DND-41 (cell line): ENCODE measurements at regions not wholly inside any gene's neighbourhood (a gene's known extent, or its start where the extent isn't known, plus 50 kb on each side); places are given as distances from the start of the nearest gene placed in this dataset.
"Not testable (repeated sequence)": the region's sequence is repeated elsewhere in the genome, so short reads cannot be mapped to it uniquely, and the experiment has no call there.

Experiments
- ATAC-seq: fragments of 200-7000 bp; cut with Tn5 transposase; 3 replicates; pipeline ENCODE4 v1.9.1; 2021; ENCODE audit warnings: low read depth; ENCODE audit not compliant: insufficient read depth
- DNase-seq: peaks from one replicate; pipeline ENCODE4 v3.0.0-alpha.2; 2020
- H2AFZ ChIP-seq: 2 replicates; pipeline ENCODE4 v1.6.0; 2012; ENCODE audit warnings: low read depth, low read length
- H3K27ac ChIP-seq: 2 replicates; pipeline ENCODE4 v1.5.1; 2012; ENCODE audit warnings: low read length, inconsistent platforms
- H3K27me3 ChIP-seq: fragments of 200-600 bp; sonication (generic); 2 replicates; pipeline ENCODE4 v1.6.0; 2012; ENCODE audit warnings: low read length, mild to moderate bottlenecking, inconsistent platforms; ENCODE audit not compliant: insufficient read depth, poor library complexity
- H3K36me3 ChIP-seq: 2 replicates; pipeline ENCODE4 v1.5.1; 2012; ENCODE audit warnings: low read length, inconsistent platforms; ENCODE audit not compliant: insufficient read depth
- H3K4me1 ChIP-seq: 2 replicates; pipeline ENCODE4 v1.5.1; 2012; ENCODE audit warnings: mild to moderate bottlenecking, low read length; ENCODE audit not compliant: insufficient read depth
- H3K4me2 ChIP-seq: 2 replicates; pipeline ENCODE4 v1.6.0; 2012; ENCODE audit warnings: mild to moderate bottlenecking, moderate library complexity, low read length, inconsistent platforms; ENCODE audit not compliant: insufficient read depth
- H3K4me3 ChIP-seq, 2 experiments: fragments of 200-600 bp in 1 of 2; shearing (Covaris generic) in 1 of 2; 2 replicates each; pipeline ENCODE4 v1.5.1; 2012 to 2016; ENCODE audit warnings: inconsistent platforms in 2 of 2, low read length in 2 of 2, mild to moderate bottlenecking in 2 of 2, low read depth in 1 of 2, moderate library complexity in 1 of 2
- H3K79me2 ChIP-seq: 2 replicates; pipeline ENCODE4 v1.6.0; 2012; ENCODE audit warnings: low read length, inconsistent platforms; ENCODE audit not compliant: insufficient read depth
- H3K9ac ChIP-seq: 2 replicates; pipeline ENCODE4 v1.6.0; 2012; ENCODE audit warnings: low read depth, mild to moderate bottlenecking, inconsistent platforms, low read length, moderate library complexity
- H3K9me3 ChIP-seq: 2 replicates; pipeline ENCODE4 v1.5.1; 2012; ENCODE audit warnings: low read length, moderate library complexity, mild to moderate bottlenecking, inconsistent platforms; ENCODE audit not compliant: insufficient read depth, severe bottlenecking
- H4K20me1 ChIP-seq: 2 replicates; pipeline ENCODE4 v1.6.0; 2012; ENCODE audit warnings: low read length; ENCODE audit not compliant: insufficient read depth
- EZH2 ChIP-seq: IDR thresholded peaks from 3 replicates; pipeline ENCODE4 v1.6.1; 2012; ENCODE audit warnings: borderline replicate concordance, low read depth, mild to moderate bottlenecking, moderate library complexity, low read length, inconsistent platforms; ENCODE audit not compliant: severe bottlenecking
- TF ChIP-seq, protein P1 (sequence below): IDR thresholded peaks from 2 replicates; pipeline ENCODE4 v1.5.1; 2012; ENCODE audit warnings: borderline replicate concordance, low read length, moderate library complexity, mild to moderate bottlenecking; ENCODE audit not compliant: poor library complexity, severe bottlenecking; ENCODE audit errors: extremely low read depth

- DNase-seq, result no peak
Measured at GRCh38 chr10:35963685-35964084, 321.6 kb upstream of the FZD8 start.

DNA sequence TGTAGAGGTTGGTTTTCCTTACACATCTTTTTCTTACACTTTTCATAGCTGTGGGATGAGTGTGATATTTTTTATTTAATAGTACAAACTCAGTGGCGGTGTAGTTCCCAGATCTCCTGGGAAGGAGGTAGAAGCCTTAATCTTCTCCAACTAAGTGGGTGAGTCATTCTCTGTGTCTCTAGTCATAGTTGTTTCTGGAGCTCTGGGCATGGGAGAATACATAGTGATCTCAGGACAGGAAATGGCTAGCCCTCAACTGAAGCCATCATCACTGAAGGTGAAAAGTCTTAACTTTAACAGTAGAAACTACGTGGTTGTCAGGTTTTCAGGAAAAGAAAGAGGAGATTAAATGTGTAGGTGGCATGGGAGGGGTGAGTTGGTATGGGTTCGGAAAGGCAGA is 319.4 kb upstream of the FZD8 start:
- no peak for TF ChIP-seq EZH2
- TF ChIP-seq, protein P1, sequence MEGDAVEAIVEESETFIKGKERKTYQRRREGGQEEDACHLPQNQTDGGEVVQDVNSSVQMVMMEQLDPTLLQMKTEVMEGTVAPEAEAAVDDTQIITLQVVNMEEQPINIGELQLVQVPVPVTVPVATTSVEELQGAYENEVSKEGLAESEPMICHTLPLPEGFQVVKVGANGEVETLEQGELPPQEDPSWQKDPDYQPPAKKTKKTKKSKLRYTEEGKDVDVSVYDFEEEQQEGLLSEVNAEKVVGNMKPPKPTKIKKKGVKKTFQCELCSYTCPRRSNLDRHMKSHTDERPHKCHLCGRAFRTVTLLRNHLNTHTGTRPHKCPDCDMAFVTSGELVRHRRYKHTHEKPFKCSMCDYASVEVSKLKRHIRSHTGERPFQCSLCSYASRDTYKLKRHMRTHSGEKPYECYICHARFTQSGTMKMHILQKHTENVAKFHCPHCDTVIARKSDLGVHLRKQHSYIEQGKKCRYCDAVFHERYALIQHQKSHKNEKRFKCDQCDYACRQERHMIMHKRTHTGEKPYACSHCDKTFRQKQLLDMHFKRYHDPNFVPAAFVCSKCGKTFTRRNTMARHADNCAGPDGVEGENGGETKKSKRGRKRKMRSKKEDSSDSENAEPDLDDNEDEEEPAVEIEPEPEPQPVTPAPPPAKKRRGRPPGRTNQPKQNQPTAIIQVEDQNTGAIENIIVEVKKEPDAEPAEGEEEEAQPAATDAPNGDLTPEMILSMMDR, result no peak
- H3K9ac ChIP-seq, result no peak overlapping the region
- H3K4me1 ChIP-seq, result no peaks in the 10 kb centered on the region
- ATAC-seq (no peak), DNase-seq (no peak)
- no peaks in the 10 kb centered on the region for H3K36me3 ChIP-seq
- no peak overlapping the region for H3K4me3 ChIP-seq
- H3K79me2 ChIP-seq, result no peaks in the 10 kb centered on the region
- no peak overlapping the region for H2AFZ ChIP-seq
- H3K4me2 ChIP-seq, result no peak overlapping the region
- H3K27me3 ChIP-seq, result no peaks in the 10 kb centered on the region
- H3K9me3 ChIP-seq, result no peaks in the 10 kb centered on the region
- H4K20me1 ChIP-seq, result no peaks in the 10 kb centered on the region
- no peak overlapping the region for H3K27ac ChIP-seq

More at GRCh38 chr10:35963685-35964084, 321.6 kb upstream of the FZD8 start:
- Histone ChIP-seq H3K9ac (no peak overlapping the region), H3K9me3 (no peaks in the 10 kb centered on the region), H3K36me3 (no peaks in the 10 kb centered on the region), H3K4me3 (no peak overlapping the region), H4K20me1 (no peaks in the 10 kb centered on the region), H3K4me1 (no peaks in the 10 kb centered on the region), H3K27me3 (no peaks in the 10 kb centered on the region), H3K79me2 (no peaks in the 10 kb centered on the region), H3K27ac (no peak overlapping the region), H3K4me2 (no peak overlapping the region), H2AFZ (no peak overlapping the region)
- TF ChIP-seq EZH2, result no peak
- TF ChIP-seq, protein P1, result no peak
- no peak for ATAC-seq

DNA sequence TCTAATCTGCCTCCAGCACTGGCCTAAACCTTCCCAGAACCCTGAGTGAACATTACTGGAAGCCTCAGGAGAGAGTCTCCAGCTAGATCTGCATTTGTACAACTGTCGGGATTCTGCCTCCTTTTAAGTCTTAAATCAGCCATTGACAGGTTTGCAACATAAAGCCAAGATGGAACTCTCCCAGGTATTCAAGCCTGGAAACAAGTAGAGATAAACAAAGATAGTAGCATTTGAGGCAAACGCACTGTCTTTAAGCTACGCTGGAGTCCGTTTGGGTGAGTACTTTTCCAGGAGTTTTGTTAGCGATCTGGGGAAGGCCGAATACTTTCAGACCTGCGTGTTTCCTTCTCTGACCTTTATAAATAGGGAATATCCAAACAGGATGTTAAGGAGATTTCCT is 317.2 kb upstream of the FZD8 start:
- DNase-seq, result no peak
- no peaks in the 10 kb centered on the region for H3K4me1 ChIP-seq
- no peak overlapping the region for H3K9ac ChIP-seq
- TF ChIP-seq, protein P1, result no peak
- TF ChIP-seq EZH2, result no peak
- H3K27ac ChIP-seq, result no peak overlapping the region
- no peaks in the 10 kb centered on the region for H3K9me3 ChIP-seq
- ATAC-seq, result no peak
- no peaks in the 10 kb centered on the region for H4K20me1 ChIP-seq
- no peaks in the 10 kb centered on the region for H3K27me3 ChIP-seq
- no peak overlapping the region for H3K4me3 ChIP-seq
- H3K36me3 ChIP-seq, result no peaks in the 10 kb centered on the region
- no peak overlapping the region for H2AFZ ChIP-seq
- H3K4me2 ChIP-seq, result no peak overlapping the region
- H3K79me2 ChIP-seq, result no peaks in the 10 kb centered on the region

DNA sequence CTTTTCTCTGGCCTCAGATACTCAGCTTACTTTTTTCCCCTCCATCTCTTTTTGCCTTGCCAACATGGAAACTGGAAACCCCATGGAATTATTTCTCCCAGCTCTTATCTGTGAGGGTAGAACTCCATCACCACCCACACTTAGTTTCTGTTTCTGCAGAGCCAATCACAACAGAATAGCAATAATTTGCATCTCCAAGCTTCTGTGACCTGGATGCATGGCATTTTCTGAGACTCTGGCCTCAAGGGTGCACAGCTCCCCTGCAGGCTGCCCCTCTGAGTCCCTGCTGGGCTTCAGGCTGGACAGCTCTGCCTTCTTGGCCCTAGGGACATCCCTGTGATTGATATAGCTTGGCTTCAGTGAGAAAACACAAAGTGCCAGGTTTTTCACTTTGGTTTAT is 316.5 kb upstream of the FZD8 start:
- not testable (repeated sequence) for ATAC-seq, H3K9me3 ChIP-seq, H3K27me3 ChIP-seq, H3K9ac ChIP-seq, H3K4me1 ChIP-seq, H3K27ac ChIP-seq, H3K79me2 ChIP-seq, H3K4me2 ChIP-seq, H3K4me3 ChIP-seq, H2AFZ ChIP-seq, H3K36me3 ChIP-seq, DNase-seq, H4K20me1 ChIP-seq
